PC-9 (cell line): ENCODE measurements at regions not wholly inside any gene's neighbourhood (a gene's known extent, or its start where the extent isn't known, plus 50 kb on each side); places are given as distances from the start of the nearest gene placed in this dataset.
"Not testable (repeated sequence)": the region's sequence is repeated elsewhere in the genome, so short reads cannot be mapped to it uniquely, and the experiment has no call there.

Experiments used
- EZH2 ChIP-seq: fragments of 200-600 bp; sonication (generic); IDR thresholded peaks from 2 replicates; pipeline ENCODE4 v1.8.0; 2017; ENCODE audit warnings: antibody characterized with exemption, low read depth
- TF ChIP-seq, protein P1 (sequence below): fragments of 200-600 bp; sonication (generic); conservative IDR thresholded peaks from 2 replicates; pipeline ENCODE4 v1.6.1; 2017; ENCODE audit warnings: mixed run types, antibody characterized with exemption, mild to moderate bottlenecking, moderate library complexity

- TF ChIP-seq, protein P1, sequence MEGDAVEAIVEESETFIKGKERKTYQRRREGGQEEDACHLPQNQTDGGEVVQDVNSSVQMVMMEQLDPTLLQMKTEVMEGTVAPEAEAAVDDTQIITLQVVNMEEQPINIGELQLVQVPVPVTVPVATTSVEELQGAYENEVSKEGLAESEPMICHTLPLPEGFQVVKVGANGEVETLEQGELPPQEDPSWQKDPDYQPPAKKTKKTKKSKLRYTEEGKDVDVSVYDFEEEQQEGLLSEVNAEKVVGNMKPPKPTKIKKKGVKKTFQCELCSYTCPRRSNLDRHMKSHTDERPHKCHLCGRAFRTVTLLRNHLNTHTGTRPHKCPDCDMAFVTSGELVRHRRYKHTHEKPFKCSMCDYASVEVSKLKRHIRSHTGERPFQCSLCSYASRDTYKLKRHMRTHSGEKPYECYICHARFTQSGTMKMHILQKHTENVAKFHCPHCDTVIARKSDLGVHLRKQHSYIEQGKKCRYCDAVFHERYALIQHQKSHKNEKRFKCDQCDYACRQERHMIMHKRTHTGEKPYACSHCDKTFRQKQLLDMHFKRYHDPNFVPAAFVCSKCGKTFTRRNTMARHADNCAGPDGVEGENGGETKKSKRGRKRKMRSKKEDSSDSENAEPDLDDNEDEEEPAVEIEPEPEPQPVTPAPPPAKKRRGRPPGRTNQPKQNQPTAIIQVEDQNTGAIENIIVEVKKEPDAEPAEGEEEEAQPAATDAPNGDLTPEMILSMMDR: not testable (repeated sequence)
- TF ChIP-seq EZH2: not testable (repeated sequence)
Observed at GRCh38 chr1:148221593-148221992, 69.5 kb upstream of the NBPF11 start.
